ENCODE measurements at regions not wholly inside any gene's neighbourhood (a gene's known extent, or its start where the extent isn't known, plus 50 kb on each side); places are given as distances from the start of the nearest gene placed in this dataset.

GRCh38 chr9:99282406-99282805, 60.3 kb downstream of the SEC61B start:
- intact Hi-C loops (cut with DNase I), result no loop called here

GRCh38 chr9:99285965-99286364, 63.9 kb downstream of the SEC61B start:
- Histone ChIP-seq H3K4me3 (no peak overlapping the region), H3K27me3 (no peaks in the 10 kb centered on the region)
- no peak for DNase-seq

More at GRCh38 chr9:99282406-99282805, 60.3 kb downstream of the SEC61B start:
- no peak for TF ChIP-seq POLR2A (IDR thresholded peaks at IDR 0.05)
- TF ChIP-seq CTCF (IDR thresholded peaks at IDR 0.05), result no peak
- Histone ChIP-seq H3K27me3 (no peaks in the 10 kb centered on the region), H3K4me3 (no peak overlapping the region), H3K36me3 (no peaks in the 10 kb centered on the region), H3K9me3 (no peaks in the 10 kb centered on the region), H3K4me1 (no peaks in the 10 kb centered on the region), H3K27ac (no peak overlapping the region)
- 81 to 82% methylated on average over 2 of the region's 2 CpGs for WGBS, 2 donors
- DNase-seq, result no peak

GRCh38 chr9:99286536-99286935, 64.5 kb downstream of the SEC61B start:
- 62 to 69% methylated on average over 3 of the region's 3 CpGs for WGBS, 2 donors

More at GRCh38 chr9:99285965-99286364, 63.9 kb downstream of the SEC61B start:
- no peaks in the 10 kb centered on the region for H3K4me1 ChIP-seq
- TF ChIP-seq CTCF (IDR thresholded peaks at IDR 0.05) (no peak), POLR2A (IDR thresholded peaks at IDR 0.05) (no peak)
- WGBS, 2 donors, result 88 to 91% methylated on average over 4 to 5 of the region's 6 CpGs
- intact Hi-C loops (cut with DNase I), result no loop called here
- H3K9me3 ChIP-seq, result no peaks in the 10 kb centered on the region
- H3K36me3 ChIP-seq, result no peaks in the 10 kb centered on the region
- no peak overlapping the region for H3K27ac ChIP-seq

GRCh38 chr9:99287641-99288040, 65.6 kb downstream of the SEC61B start:
- Histone ChIP-seq H3K27ac (no peak overlapping the region), H3K4me3 (no peak overlapping the region), H3K36me3 (no peaks in the 10 kb centered on the region), H3K27me3 (no peaks in the 10 kb centered on the region), H3K4me1 (no peaks in the 10 kb centered on the region), H3K9me3 (no peaks in the 10 kb centered on the region)
- WGBS, 2 donors, result 90% methylated on average over 2 of the region's 2 CpGs; no CpG with 5 or more reads in 1 of the 2 donors
- intact Hi-C loops (cut with DNase I), result no loop called here
- no peak for TF ChIP-seq POLR2A (IDR thresholded peaks at IDR 0.05)
- no peak for TF ChIP-seq CTCF (IDR thresholded peaks at IDR 0.05)
- no peak for DNase-seq

More at GRCh38 chr9:99286536-99286935, 64.5 kb downstream of the SEC61B start:
- Histone ChIP-seq H3K4me1 (no peaks in the 10 kb centered on the region), H3K36me3 (no peaks in the 10 kb centered on the region), H3K27ac (no peak overlapping the region), H3K9me3 (no peaks in the 10 kb centered on the region), H3K27me3 (no peaks in the 10 kb centered on the region), H3K4me3 (no peak overlapping the region)
- DNase-seq, result no peak
- intact Hi-C loops (cut with DNase I), result no loop called here
- TF ChIP-seq POLR2A (IDR thresholded peaks at IDR 0.05), result no peak
- no peak for TF ChIP-seq CTCF (IDR thresholded peaks at IDR 0.05)

- 45% methylated on average over 2 to 5 of the region's 6 CpGs for WGBS, 2 donors
- TF ChIP-seq POLR2A (IDR thresholded peaks at IDR 0.05) (no peak), CTCF (IDR thresholded peaks at IDR 0.05) (no peak)
- no peak overlapping the region for H3K4me3 ChIP-seq
- H3K36me3 ChIP-seq, result no peaks in the 10 kb centered on the region
- no peaks in the 10 kb centered on the region for H3K27me3 ChIP-seq
- no peak for DNase-seq
- no peaks in the 10 kb centered on the region for H3K9me3 ChIP-seq
- intact Hi-C loops (cut with DNase I), result no loop called here
- no peaks in the 10 kb centered on the region for H3K4me1 ChIP-seq
- H3K27ac ChIP-seq, result no peak overlapping the region
Measured at GRCh38 chr9:99288830-99289229, 66.7 kb downstream of the SEC61B start.
